GM19043 (cell line): ENCODE measurements at regions not wholly inside any gene's neighbourhood (a gene's known extent, or its start where the extent isn't known, plus 50 kb on each side); places are given as distances from the start of the nearest gene placed in this dataset.

Experiments
- ATAC-seq: cut with Tn5 transposase; IDR thresholded peaks from one replicate; pipeline ENCODE4 v1.9.1; 2021; ENCODE audit warnings: low read depth; ENCODE audit not compliant: unreplicated experiment

DNA sequence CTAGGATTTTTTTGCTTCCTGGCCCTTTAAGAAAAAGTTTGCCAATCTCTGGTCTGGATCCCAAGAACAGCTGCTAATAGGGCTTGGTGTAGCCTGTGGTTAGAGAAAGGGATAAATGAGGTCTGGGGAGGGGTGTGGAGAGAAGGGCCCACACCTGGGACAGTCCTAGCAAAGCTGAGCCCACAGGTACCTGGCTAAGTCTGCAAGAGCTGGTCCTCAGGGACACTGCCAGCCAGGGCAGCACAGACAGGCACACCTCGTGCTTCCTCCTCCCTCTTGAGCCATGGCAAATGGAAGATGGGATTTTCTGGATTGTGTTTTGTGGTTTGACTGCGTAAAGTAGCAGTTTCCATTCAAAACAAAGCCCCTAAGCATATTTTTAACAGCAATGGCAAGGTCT, 217.5 kb downstream of the SOX9 start:
- no peak for ATAC-seq

DNA sequence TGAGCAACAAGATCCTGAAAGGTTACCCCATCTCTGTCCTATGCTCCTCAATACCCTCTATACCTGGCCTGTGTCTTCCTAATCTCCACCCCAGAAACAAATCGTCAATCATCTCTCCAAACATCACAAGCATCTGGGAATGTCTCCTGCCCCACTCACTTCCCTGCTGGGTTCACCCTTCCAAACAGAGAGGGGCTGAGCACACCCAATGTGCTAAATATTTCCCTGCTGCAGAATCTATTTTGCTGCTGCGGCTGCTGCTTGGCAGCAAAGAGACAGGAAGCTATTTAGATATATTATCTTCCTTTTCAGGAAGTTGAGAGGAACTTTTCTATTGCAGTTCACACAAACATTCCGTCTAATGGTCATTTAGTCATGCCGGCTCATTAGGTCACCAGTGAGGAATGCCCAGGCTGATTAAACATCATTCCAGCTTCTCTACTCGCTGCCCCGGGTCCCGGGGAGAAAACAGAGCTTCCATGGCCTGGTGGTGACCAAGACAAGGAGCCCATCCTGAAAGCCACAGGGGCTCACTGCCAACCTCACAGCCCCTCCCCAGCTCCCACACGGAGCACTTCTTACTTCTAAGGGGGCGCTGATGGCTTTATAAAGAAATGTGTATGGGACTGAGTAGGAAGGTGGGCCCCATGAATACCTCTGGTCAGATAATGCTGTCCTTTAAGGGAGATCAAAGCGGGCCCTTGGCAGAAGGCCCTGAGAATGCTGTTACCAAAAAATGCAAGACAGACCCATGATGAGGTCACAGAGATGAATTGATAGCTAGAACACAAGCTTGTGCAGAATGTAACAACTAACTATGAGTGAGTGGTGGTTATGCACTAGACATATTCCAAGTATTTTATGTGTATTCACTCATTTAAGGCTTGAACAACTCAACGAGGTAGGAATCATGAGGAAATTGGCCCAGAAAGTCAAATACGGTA, 218.3 kb downstream of the SOX9 start:
- ATAC-seq = no peak

DNA sequence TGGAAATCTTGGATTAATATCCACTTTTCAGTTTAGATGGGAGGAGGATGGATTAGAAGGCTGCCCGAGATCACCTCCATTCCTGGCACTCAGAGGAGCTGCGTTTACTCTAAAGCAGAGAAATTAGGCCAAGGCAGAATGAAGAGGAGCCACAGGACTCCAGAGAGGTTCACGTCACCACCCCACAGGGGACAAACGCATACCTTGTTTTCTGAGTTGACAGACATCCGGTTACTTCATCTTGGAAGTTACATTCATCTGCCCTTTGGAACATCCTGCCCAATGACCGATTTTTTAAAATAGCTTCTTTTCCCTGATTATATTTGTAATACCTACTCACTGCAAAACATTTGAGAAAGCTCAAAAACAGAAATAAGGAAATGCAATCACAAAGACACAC, 220.0 kb downstream of the SOX9 start:
- no peak for ATAC-seq

DNA sequence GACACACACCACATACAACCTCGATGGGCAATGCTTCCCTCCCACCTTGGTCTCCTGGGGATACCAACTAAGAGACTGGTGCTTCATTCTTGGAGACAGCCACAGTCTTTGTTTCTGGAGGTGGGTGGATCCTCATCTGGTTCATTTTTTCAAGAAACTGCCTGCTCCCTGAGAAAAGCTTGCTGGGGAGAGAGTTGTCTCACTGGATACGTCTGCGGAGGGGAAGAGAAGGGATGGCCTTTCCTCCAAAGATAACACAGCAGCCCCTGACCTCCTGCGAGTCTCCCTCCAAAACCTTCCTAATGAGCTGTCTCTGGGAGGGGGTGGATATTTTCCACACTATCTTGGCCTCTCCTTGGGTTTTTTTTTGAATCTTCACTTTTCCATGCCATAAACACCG, 221.2 kb downstream of the SOX9 start:
- ATAC-seq = no peak

DNA sequence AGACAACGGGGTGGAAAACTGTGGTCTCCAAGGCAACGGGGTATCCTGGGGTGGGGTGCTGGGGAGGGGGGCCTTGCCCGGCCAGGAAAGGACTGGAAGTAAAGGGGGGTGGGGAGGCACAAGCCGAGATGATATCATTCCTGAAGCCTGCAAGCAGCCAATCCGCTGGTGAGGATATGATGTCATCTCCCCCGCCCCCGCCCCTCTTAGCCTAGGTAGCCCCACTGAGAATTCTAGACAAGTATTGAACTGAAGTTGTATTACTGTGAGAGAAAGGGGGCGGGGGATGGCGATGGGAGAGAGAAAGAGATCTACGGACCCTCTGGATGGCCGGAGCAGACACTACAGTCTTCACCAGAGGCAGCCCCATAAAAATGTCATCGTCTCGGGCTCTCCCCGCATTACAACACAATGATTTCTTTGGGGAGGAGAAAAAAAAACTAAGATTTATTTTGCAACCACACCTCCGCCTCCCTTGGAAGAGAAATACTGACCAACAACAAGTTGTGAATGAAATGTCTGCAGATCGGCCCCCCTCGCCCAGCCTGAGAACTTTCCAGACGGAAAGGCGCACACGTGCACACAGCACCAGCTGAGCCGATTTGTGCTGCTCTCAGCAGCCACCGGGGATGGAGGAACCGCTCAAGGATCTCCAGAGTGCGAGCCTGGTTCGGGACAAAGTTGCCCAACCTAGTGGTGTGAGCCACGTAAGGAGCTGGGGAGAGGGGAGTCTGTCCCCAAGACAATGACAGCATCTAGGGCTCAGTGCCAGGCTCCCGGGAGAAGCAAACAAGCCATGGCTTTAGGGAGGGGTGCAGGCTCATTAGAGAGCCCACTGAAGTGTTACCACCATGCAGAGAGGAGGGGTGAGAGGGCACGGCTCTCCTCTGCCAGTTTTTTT, 222.1 kb downstream of the SOX9 start:
- ATAC-seq = no peak

DNA sequence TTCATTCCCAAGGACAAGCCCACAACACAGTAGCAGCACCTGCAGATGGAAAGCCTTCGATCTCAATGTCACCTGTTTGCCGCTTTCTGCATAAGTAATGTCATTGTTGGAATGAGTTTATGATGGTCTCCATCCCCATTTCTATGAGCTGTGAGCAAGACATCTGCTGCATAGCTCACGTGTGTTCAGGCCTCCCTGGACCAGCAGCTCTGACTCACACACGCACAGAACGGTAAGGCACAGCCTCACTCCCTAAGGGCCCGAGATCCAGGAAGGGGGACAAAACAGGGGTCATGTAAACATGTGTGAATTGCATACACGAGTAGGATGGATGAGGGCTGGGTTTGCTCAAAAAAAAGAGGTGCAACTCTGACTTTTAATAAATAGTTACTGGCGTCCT, 223.1 kb downstream of the SOX9 start:
- ATAC-seq = no peak

DNA sequence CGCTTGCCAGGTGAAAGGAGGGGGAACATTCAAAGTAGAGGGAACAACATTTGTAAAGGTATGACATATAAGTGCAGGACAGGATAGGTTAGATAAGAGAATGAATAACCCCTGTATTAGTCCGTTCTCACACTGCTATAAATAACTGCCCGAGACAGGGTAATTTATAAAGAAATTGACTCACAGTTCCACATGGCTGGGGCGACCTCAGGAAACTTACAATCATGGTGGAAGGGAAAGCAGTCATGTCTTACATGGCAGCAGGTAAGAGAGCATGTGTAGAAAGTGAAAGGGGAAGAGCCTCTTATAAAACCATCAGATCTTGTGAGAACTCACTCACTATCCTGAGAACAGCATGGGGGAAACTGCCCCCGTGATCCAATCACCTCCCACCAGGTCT, 223.8 kb downstream of the SOX9 start:
- no peak for ATAC-seq

DNA sequence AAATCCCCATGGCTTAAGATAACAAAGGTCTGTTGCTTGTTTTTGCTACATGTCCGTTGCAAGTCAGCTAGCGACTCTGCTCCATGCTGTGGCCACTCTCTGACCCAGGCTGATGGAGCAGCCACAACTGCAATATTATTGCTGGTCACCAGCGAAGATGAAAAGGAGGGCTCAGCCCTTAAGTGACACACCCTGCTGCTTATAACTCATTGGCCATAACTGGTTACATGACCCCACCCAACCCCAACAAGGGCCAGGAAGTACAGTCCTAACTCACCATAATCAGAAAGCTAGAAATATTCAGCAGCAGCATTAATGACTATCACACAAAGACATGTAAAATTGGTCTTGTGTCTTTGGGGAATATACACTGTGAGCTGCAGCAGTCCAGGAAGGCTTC, 224.3 kb downstream of the SOX9 start:
- no peak for ATAC-seq

DNA sequence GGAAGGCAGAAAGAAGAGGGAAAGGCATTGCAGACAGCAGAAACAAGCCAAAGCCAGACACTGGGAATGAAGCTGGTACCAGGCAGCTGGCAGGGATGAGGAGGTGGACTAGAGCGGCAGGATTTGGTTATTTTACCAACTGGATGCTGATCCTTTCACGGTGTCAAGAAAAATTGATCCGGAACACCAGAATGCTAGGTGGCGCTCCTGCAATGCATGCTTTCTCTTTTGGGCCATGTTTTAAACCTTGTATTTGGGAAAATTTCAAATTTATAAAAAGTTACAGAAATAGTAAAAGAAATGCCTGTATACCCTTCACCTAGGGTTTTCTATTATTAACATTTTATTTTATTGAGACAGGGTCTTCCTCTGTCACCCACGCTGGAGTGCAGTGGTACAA, 224.7 kb downstream of the SOX9 start:
- no peak for ATAC-seq

DNA sequence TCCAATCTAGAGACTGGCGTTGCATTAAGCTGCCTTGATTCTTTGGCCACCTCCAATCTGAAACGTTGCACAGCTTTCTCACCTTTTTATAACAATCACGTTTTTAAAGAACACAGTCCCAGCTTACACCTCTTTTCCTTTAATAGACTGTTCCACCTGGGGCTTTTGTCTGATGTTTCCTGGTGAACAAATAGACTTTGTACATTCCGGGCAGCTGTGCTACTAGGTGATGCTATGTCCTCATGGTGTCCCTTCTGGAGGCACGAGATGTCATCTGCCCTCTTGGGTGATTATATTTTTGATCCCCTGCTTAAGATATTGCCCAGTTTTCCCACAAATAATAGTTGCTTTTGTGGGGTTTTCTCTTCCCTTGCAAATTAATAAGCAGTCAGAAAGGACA, 225.5 kb downstream of the SOX9 start:
- no peak for ATAC-seq

DNA sequence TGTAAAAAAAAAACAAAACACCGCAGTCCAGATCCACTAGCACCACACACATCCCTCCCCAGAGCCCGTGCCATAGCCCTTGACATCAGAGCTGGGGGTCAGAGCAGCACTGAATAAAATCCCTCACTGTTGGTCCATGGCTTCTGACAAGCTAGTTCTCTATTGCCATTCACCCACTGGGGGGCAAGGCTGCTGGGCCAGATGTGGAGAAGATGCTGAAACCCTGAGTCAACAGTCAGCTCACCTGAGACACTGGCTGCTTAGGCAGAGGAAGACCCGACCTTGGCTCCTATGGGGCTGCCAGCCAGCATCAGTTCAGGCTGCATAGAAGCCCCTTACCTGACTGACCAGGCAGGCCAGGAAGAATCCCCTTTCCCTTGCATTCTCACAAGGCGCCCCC, 228.2 kb downstream of the SOX9 start:
- ATAC-seq = no peak

DNA sequence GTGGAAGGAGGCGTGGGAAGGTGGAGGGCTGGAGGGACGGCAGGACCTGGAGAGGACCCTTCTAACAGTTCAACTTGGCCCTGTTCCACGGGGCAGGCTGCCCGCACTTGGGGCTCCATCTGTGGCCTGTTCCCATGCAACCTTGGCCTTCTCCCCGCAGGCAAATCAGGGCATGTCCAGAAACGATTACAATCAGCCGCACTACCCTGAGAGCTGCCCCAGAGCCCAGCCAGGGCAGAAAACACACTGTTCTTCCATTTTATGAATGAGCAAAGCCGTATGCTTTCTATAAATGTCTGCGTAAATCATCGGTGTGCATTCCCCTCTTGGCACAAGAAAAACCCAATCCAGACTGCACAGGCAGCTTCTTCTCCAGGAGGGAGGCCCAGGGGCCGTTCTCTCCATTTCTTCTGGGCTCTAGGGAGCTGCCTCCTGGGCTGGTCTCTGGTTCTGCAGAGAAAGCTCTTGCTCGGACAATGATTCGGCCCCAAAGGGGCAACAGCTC, 228.7 kb downstream of the SOX9 start:
- ATAC-seq = no peak

DNA sequence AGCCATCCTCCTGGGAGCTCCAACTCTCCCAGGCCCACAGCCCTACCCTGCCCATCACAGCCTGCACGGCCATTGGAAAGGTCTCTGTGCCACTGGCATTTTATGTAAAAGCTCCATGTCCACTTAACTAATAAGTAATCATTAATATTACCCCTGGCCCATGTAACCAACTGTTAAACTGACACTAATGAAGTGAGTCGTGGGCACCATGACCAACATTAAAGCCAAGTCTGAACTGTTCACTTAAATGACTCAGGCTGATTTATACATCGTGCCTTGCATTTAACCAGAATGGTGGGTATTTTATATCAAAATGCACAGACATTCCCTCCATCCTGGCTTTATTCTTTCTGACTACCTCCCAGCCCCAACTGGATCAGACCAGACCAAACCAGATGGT, 229.3 kb downstream of the SOX9 start:
- ATAC-seq = no peak

DNA sequence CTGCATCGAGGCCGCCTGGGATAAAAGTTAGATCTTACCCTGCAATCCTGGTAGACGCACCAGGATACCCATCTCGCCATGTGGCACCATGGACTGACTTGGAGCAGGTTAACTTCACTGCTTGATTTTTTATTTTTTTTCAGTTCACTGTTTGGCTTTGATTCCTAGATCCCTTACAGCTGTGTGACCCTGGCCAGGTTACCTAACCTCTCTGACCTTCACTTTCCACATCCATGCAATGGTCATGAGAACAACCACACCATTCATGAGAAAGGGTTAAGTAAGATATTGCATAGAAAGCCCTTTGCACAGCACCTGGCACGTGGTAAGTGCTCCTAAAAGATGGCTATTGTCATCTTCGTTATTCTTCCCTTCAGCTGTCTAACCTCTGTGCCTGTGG, 230.5 kb downstream of the SOX9 start:
- no peak for ATAC-seq

DNA sequence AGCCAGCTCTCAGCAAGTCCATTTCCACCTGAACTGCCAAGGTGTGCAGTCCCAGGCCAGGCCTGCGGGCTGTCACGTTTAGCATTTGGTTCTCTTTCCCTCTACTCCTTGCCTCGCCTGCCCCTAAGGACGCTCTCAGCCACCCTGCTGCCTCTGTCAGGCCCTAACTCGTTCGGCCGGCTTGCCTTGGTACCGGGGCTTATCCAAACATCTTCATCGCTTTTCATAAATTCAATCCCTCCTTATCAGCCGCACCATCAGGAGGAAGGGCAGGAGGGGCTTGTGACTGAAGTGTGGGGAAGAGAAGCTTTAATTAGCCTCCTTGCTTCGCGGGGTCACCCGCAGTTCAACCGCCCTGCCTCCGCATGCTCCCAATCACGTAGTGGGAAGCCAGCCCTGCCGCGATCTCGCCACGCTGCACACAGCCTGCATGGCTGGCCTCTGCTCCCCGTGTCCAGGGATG, 231.1 kb downstream of the SOX9 start:
- ATAC-seq = no peak

DNA sequence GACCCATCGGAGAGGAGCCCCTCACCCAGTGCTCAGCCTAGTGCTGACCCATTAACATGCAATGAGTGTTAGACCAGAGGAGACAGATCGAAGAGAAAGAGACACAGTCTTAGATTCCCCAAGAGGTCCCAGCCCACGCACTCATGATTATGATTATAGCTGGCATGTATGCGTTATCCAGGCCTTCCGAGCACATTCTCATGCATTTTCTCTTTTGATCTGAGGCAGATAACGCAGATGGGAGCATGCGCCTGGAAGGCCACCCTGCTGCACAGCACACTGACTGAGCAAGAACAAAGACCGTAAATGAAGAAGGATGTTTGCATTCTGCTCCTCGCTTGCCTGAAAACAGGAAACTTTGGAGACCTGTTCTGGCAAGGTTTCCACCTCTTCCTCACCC, 232.7 kb downstream of the SOX9 start:
- no peak for ATAC-seq

DNA sequence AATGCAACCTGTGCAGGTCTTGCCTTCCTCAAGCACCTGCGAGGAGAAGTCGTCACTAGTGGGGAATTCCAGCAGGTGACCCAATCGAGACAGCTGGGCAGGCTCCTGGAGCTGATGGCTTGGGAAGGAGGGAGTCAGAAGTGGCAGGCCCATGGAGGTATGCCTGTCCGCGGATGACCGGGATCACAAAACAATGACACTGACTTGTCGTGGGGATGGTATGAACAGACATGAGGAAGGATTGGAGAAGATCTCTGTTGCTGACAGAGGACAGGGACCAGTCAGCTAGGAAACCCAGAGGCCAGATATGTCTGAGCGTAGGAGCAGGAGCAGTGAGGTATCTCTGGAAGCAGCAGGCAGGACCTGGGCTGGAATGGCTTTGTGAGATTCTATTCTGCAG, 233.3 kb downstream of the SOX9 start:
- no peak for ATAC-seq

DNA sequence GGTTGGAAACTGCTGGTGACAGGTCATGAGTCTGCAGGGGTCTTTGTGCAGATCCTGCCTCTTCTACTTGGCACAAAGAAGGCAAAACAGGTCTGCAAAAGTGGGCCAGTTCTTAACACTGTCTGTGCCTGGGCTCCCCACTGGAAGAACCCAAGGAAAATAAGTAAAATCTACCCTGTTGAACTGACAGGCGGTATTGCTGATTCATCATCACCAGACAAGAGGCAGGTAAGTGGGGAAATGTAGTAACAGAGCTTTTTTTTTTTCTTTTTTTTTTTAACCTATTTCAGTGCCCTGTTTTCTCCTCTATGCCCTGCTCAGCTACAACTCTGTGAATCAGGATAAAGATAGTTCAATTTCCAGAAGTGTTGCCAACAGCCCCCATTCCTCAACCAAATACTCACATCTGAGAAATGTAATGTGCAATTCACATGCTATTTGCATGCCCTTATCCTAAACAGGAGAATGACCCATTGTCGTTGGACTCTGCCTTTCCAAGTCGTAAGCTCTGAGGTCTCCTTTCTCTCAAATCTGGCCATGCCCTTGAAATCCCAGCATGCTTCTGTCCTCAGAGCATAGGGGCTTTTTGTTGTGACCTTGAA, 237.0 kb downstream of the SOX9 start:
- ATAC-seq = no peak

DNA sequence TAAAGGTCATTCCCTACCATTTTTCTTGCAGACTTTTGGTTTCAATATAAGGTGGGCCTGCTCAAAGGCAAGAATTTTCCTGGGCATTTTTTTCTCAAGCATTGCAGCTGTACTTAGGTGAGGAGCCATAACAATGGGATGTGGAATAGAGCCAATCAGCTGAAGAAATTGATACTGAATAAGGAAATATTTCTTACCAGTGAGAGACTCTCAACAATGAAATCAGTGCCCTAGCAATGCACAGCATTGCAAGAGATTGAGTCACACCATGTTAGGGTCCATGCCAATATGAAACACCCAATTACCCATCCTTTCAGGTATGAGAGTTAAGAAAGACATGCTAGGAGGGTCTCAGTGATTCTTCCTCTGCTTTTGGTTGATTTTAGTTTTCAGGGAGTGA, 237.6 kb downstream of the SOX9 start:
- no peak for ATAC-seq

DNA sequence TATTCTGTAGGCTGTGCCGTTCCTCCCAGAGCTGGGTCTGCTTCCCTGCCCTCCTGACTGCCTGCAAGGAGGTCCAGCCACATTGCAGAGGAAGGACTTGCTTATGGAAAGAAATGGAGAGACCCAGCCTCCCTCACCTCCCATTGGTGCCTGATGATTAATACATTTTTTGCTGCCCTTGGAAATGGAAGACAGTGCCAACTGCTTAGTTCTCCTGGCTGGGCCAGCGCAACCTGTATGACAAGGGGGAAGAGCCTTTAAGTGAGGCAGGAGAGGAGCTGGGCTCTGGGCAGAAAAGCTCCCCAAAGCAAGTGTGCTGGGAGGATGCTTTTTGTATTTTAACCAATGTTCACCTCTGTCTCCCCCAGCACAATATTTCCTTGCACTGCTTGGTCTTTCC, 238.5 kb downstream of the SOX9 start:
- no peak for ATAC-seq

DNA sequence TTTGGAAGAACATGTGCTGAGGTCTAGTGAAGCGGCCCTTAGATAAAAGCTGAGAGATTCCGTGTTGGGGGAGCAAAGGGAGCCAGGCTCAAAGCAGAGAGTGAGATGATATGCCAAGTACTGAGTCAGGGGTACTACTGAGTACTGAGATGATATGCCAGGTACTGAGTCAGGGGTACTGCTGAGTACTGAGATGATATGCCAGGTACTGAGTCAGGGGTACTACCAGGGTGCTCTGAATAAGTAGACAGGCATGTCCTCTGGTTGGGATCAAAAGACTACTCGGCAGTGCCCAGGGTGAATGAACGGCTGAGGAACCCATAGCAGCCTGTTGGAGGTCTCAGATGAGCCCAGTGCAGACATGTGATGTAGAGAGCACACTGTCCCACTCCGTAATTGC, 239.0 kb downstream of the SOX9 start:
- no peak for ATAC-seq
